NOMO-1 (cell line): ENCODE measurements at regions not wholly inside any gene's neighbourhood (a gene's known extent, or its start where the extent isn't known, plus 50 kb on each side); places are given as distances from the start of the nearest gene placed in this dataset.
"Not testable (repeated sequence)": the region's sequence is repeated elsewhere in the genome, so short reads cannot be mapped to it uniquely, and the experiment has no call there.

Experiments
- DNase-seq, 2 experiments: peaks; one replicate each; lab custom pipeline; 2025; ENCODE audit not compliant: unreplicated experiment in 2 of 2; lab: John Stamatoyannopoulos, UW

DNA sequence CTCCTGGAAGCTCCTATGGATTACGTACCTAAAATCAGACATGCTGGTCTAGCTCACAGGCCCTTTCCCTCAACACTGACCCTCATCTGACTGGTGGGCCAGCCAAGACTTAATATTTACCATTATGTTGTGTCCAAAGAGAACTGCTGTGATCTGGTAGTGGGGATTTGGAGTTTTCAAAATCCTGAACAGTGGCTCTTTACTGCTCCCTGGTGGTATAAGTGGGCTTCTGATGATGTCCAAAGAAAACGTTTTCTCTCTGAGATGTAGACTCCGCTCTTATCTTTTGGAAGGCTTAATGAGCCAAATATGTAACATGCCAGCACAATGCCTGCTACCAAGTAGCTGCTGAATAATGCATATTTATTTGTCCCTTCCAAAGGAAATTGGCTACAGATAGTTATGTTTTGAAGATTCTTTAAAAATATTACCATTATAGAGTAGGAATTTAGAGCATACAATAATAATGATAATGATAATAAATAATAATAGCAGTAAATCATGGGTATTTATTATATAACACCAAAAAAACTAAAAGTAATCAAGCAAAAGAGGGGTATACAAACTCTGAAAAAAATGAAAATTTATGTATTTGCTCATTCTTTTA lies 406.6 kb upstream of the TNC start:
- DNase-seq = peak; percentile 1 to 11

- no peak for DNase-seq
Observed at GRCh38 chr9:115525111-115526058, 407.4 kb upstream of the TNC start.

DNA sequence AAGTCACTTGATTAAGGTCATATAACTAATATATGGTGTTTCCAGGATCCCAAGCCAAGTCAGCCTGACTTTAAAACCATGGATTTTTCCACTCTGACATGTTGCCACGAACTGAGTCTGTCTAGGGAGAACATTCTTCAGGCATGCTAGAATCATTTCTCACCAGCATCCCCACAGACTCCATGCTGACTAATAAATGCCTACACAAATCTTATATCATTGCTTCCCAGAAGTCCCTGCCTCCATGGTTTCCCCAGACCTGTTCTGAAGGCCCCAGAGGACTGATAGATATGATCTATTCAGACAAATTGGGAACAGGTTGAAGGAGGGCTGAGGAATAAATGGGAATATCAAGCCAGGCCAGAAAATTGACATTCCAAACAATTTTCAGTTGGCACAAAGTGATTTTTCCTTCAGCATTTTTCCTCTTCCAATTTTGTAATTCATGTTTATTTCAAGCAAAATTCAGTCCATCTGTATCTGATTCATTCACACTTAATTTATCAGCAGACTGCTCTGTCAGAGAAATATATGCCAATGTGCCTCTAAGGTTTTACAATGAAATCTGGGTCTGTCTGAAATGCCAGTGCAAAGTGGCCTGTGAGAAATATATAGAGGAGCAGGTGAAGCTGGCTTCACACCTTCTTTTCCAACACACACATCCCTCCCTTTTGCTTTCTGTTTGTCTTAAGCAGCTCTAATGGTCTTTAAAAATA lies 413.6 kb upstream of the TNC start:
- DNase-seq = no peak

DNA sequence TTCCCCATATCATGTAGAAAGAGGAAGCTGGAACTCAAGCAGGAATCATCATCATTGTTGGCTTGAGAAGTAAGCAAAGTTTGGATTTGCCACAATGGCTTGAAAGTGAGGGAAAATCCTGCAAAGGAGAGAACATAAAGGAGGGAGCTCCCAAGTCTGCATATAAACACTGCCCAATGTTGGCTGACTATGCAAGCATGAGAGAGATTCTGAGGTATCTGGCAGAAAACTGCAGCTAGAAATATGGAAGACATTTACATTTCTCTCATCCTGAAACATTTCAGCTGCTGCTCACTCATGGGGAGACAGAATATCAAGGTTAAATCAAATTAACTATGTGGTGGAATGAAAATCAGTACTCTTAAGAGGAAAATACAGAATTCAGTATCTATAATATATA lies 415.6 kb upstream of the TNC start:
- DNase-seq = no peak

DNA sequence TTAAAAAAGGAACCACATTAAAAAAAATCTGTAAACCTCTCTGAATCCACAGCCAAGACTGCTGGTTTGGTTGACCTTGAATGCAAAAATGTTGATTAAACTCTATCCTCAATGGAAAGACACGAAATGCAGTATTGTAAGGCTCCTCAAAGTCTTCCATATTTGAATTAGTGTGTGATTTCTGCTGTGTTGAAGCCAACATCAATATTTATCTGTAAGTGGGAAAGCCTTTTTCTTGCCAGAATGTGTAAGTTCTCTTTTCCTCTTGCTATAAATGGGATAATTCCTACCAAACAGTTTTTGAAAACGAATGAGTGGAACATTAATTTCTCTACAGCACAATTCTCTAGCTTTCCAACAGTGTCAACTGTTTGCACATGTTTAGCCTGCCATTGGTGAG lies 422.1 kb upstream of the TNC start:
- DNase-seq = no peak

GRCh38 chr9:115543511-115543910 lies 425.6 kb upstream of the TNC start:
- DNase-seq = no peak

DNA sequence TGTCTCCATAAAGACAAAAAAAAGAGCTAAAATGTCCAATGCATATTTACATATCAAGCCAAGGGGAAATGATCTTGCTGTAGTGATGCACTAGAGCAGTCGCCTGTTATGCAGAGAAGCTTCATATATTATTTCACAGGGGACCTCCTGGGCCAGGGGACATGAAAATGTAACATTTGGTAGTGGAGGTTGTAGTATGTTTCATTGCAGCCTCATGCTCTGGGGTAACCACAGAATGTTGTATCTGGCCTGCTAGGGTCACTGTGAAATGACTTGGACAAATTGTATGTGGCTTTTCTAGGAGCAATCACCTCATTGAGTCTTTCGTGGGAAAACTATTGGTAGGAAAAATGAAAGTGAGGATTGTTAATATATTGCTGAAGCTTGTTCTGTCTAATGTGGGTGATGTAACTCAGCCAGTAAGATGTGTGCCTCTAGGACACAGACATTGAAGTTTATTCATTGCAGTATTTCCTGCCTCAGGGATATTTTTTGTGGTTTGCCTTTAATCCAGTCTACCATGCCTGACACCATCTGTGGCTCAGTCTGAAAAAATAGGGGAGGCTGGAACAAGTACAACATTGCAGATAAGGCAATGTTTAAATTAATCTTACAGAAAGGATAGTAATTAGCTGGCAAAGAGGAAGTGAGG lies 430.8 kb upstream of the TNC start:
- DNase-seq = no peak

- no peak for DNase-seq
Observed at GRCh38 chr9:115551396-115551795, 433.4 kb upstream of the TNC start.

- no peak for DNase-seq
Observed at GRCh38 chr9:115553060-115553773, 435.3 kb upstream of the TNC start.

GRCh38 chr9:115556432-115556831 lies 438.5 kb upstream of the TNC start:
- DNase-seq = no peak

GRCh38 chr9:115575147-115575546 lies 457.2 kb upstream of the TNC start:
- DNase-seq = no peak

DNA sequence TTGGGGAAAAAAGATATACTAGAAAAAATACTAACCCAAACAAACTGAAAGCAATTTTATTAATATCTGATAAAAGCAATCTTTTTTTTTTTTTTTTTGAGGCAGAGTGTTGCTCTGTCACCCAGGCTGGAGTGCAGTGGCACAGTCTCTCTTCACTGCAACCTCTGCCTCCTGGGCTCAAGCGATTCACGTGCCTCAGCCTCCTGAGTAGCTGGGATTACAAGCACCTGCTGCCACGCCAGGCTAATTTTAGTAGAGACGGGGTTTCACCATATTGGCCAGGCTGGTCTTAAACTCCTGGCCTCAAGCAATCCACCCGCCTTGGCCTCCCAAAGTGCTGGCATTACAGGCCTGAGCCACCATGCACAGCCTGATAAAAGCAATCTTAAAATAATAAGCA lies 467.5 kb upstream of the TNC start:
- not testable (repeated sequence) for DNase-seq

DNA sequence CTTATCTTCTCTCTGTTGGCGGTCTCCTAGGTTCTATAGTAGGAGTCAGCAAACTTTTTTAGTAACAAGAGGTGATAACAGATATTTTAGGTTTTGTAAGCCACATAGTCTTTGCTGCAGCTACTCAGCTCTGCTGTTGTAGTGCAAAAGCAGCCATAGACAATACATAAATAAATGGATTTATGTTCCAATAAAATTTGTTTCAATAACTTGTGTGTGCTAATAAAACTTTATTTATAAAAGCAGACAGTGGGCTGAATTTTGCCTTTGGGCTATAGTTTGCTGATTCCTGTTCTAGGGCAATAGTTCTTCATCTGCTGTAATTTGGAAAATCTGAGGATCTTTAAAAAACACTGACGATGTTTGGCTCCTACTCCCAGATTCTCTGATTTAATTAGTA lies 469.4 kb upstream of the TNC start:
- no peak for DNase-seq

- DNase-seq = no peak
Observed at GRCh38 chr9:115590011-115590410, 472.1 kb upstream of the TNC start.

DNA sequence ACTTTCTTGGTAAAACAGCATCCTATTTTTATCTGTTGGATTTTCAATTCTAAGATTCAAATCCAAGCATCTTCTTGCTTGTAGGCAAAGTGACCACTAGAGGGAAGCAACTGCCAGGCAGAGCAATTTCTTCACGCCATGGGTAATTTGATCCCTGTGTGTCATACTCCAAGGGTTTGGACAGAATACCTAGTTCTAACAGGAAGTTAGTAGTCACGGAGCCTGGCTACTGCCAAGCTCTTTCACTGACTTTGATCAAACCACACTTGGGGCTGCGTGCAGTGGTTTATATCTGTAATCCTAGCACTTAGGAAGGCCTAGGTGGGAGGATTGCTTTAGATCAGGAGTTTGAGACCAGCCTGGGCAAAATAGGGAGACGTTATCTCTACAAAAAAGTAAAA lies 473.6 kb upstream of the TNC start:
- DNase-seq = peak; percentile 0 to 45

GRCh38 chr9:115593587-115594091 lies 475.7 kb upstream of the TNC start:
- DNase-seq = peak; percentile 3 to 11

DNA sequence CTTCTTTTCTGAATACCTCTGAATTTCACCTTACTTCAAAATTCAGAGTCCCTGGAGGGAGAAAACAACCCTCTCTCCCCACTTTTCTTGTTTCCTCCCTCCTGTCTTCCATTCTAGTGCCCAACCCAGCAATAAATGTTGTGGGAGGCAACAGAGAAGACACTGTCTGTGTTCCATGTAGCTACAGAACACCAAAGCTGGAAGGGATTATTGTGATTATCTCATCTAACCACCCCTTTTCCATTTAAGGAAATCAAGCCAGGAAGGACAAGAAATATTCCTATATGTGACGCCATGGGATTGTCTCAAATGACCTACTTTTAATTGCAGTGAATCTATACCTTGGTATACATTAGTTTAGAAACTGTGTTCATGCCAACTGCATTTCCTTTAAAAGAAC lies 476.6 kb upstream of the TNC start:
- no peak for DNase-seq

DNA sequence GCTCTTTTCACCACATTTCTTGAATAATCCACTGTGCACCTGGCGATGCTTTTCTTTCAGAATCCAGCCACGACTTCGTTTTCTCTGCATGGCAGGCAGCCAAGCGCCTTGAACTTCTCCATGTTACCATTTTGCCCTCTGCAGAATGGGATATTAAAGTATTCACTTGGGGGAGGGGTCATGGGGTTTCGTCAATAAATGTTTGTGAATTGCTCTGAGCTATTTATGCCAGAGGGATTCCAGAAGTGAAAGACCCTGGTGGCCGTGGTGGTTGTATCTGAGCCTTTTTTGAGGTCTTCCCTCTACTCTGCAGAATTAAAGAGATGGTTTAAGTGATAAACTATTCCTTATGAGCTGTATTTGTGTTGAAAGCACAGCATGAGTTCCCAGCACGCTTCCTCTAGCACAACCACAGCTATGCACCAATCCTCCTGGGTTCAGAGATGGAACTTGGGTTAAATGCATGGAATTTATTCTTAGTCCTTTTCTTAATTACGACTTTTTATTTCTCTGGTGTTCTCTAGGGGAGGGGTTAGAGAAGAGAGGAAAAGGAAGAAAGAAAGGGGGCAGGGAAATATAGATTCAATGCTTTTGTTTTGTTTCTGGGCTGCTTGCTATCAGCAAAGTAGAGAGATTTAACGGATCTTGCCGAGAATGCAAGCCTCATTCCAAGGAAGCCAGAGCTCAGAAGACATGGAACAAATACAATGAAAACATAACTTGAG lies 478.2 kb upstream of the TNC start:
- no peak for DNase-seq

DNA sequence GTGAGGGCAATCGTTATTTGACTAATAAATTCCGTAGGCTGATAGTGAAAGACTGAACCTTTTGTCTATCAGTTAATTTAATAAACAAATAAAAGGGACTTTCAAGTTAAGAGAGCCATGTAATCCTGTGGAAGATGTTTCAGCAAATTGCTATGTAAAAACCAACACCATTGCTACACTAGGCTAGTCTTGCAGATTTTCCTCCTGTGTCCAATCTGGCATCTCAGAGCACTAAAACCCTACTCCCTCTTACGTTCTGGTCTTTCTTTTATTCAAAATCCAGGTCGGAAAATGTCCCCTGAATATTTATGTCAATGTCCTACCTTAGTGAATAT lies 478.8 kb upstream of the TNC start:
- DNase-seq = no peak
